Activated T-cell treated with anti-CD3 and anti-CD28 coated beads for 4 hours (primary cell): ENCODE measurements at regions not wholly inside any gene's neighbourhood (a gene's known extent, or its start where the extent isn't known, plus 50 kb on each side); places are given as distances from the start of the nearest gene placed in this dataset.
"Not testable (repeated sequence)": the region's sequence is repeated elsewhere in the genome, so short reads cannot be mapped to it uniquely, and the experiment has no call there.

Source experiments
- DNase-seq: peaks from one replicate; pipeline ENCODE4 v3.0.0-alpha.2; 2020

- no peak for DNase-seq
These were observed 108.6 kb upstream of the VRK1 start for GRCh38 chr14:96688629-96689028.

GRCh38 chr14:96690713-96691383 lies 106.3 kb upstream of the VRK1 start:
- no peak for DNase-seq

- DNase-seq: no peak
These were observed 103.8 kb upstream of the VRK1 start for GRCh38 chr14:96693252-96693820.

- no peak for DNase-seq
These were observed 103.2 kb upstream of the VRK1 start for GRCh38 chr14:96693987-96694386.

- DNase-seq: peak; percentile 1
These were observed 98.1 kb upstream of the VRK1 start for GRCh38 chr14:96698960-96699539.

GRCh38 chr14:96699666-96700065 lies 97.5 kb upstream of the VRK1 start:
- no peak for DNase-seq

GRCh38 chr14:96702831-96703230 lies 94.4 kb upstream of the VRK1 start:
- no peak for DNase-seq

GRCh38 chr14:96705422-96706092 lies 91.6 kb upstream of the VRK1 start:
- no peak for DNase-seq

GRCh38 chr14:96706893-96707292 lies 90.3 kb upstream of the VRK1 start:
- no peak for DNase-seq

- DNase-seq: no peak
These were observed 87.0 kb upstream of the VRK1 start for GRCh38 chr14:96710060-96710666.

GRCh38 chr14:96711559-96712267 lies 85.5 kb upstream of the VRK1 start:
- DNase-seq: no peak

- DNase-seq: no peak
These were observed 83.8 kb upstream of the VRK1 start for GRCh38 chr14:96713426-96713825.

- not testable (repeated sequence) for DNase-seq
These were observed 82.6 kb upstream of the VRK1 start for GRCh38 chr14:96714537-96714936.

- no peak for DNase-seq
These were observed 80.1 kb upstream of the VRK1 start for GRCh38 chr14:96717116-96717515.

- DNase-seq: no peak
These were observed 78.8 kb upstream of the VRK1 start for GRCh38 chr14:96718407-96718806.

- DNase-seq: not testable (repeated sequence)
These were observed 76.5 kb upstream of the VRK1 start for GRCh38 chr14:96720702-96721101.

GRCh38 chr14:96722736-96723135 lies 74.4 kb upstream of the VRK1 start:
- no peak for DNase-seq

- no peak for DNase-seq
These were observed 73.2 kb upstream of the VRK1 start for GRCh38 chr14:96723946-96724345.

- no peak for DNase-seq
These were observed 72.0 kb upstream of the VRK1 start for GRCh38 chr14:96725232-96725631.

- no peak for DNase-seq
These were observed 70.1 kb upstream of the VRK1 start for GRCh38 chr14:96727073-96727472.

GRCh38 chr14:96727491-96727890 lies 69.7 kb upstream of the VRK1 start:
- no peak for DNase-seq

- DNase-seq: no peak
These were observed 69.0 kb upstream of the VRK1 start for GRCh38 chr14:96727980-96728717.
